GM12864 (cell line): ENCODE measurements at regions not wholly inside any gene's neighbourhood (a gene's known extent, or its start where the extent isn't known, plus 50 kb on each side); places are given as distances from the start of the nearest gene placed in this dataset.

Experiments used
- DNase-seq: peaks from one replicate; pipeline ENCODE4 v3.0.0-alpha.2; 2011; ENCODE audit warnings: low read depth
- H3K4me3 ChIP-seq: 2 replicates; pipeline ENCODE4 v1.5.1; 2011; ENCODE audit warnings: mild to moderate bottlenecking, low read depth, low read length, control low read depth
- TF ChIP-seq, protein P1 (sequence below): IDR thresholded peaks from 2 replicates; pipeline ENCODE4 v1.5.1; 2011; ENCODE audit warnings: low read depth, mild to moderate bottlenecking, moderate library complexity, low read length, control low read depth, inconsistent platforms; ENCODE audit errors: missing control alignments

DNA sequence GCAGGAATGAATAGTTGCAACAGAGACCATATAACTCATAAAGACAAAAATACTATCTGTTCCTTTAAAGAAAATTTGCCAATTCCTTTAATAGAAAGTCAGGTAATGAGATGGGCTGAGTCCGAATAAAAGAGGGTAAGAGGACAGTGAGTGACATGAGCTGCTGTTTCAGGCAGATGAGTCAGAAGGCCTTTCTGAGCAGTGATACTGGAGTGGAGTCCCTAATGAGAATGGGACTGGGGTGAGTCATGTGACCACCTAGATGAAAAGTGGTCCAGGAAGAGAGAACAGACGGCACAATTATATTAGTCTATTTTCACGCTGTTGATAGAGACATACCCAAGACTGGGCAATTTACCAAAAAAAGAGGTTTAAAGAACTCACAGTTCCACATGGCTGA, 393.7 kb downstream of the BCL11B start:
- TF ChIP-seq, protein P1, sequence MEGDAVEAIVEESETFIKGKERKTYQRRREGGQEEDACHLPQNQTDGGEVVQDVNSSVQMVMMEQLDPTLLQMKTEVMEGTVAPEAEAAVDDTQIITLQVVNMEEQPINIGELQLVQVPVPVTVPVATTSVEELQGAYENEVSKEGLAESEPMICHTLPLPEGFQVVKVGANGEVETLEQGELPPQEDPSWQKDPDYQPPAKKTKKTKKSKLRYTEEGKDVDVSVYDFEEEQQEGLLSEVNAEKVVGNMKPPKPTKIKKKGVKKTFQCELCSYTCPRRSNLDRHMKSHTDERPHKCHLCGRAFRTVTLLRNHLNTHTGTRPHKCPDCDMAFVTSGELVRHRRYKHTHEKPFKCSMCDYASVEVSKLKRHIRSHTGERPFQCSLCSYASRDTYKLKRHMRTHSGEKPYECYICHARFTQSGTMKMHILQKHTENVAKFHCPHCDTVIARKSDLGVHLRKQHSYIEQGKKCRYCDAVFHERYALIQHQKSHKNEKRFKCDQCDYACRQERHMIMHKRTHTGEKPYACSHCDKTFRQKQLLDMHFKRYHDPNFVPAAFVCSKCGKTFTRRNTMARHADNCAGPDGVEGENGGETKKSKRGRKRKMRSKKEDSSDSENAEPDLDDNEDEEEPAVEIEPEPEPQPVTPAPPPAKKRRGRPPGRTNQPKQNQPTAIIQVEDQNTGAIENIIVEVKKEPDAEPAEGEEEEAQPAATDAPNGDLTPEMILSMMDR = no peak
- H3K4me3 ChIP-seq = no peak overlapping the region
- DNase-seq = no peak

DNA sequence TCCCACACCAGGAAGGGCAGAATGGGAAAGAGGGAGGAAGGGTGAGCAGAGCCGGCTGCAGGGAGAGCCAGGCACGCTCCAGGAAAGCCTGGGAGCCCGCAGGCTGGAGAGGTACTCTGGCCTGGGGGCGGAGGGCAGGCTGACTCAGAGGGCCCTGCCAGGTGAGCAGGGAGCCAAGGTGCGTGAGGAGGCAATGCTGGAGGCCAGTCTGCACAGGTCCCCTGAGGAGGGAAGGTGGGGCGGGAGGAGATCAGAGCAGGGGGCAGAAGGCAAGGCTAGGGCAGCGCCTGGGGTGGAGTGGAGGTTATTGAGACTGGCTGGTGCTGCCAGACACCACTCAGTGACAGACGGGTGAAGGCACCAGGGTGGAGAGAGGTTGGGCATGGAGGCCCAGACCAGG, 385.0 kb downstream of the BCL11B start:
- no peak overlapping the region for H3K4me3 ChIP-seq
- DNase-seq = no peak
- TF ChIP-seq, protein P1 = no peak

DNA sequence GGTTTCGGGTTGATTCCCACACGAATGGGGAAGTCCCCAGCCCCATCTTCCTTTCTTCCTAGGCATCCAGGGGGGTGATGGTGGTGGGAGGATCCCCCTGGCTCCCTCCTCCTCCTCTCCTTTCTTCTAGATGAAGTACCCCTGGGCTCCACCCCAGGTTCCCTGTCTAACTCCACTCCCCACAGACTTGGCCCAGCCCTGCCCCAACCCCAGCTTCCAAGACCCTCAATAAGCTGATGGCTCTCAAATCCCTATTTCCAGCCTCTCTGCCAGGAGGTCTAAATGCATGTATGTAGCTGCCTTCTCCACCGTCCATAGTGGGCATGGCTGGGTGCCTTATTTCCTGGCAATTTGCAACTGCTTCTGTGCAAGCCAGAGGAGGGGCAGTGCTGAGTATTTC, 383.7 kb downstream of the BCL11B start:
- DNase-seq = no peak
- H3K4me3 ChIP-seq = no peak overlapping the region
- TF ChIP-seq, protein P1 = no peak

DNA sequence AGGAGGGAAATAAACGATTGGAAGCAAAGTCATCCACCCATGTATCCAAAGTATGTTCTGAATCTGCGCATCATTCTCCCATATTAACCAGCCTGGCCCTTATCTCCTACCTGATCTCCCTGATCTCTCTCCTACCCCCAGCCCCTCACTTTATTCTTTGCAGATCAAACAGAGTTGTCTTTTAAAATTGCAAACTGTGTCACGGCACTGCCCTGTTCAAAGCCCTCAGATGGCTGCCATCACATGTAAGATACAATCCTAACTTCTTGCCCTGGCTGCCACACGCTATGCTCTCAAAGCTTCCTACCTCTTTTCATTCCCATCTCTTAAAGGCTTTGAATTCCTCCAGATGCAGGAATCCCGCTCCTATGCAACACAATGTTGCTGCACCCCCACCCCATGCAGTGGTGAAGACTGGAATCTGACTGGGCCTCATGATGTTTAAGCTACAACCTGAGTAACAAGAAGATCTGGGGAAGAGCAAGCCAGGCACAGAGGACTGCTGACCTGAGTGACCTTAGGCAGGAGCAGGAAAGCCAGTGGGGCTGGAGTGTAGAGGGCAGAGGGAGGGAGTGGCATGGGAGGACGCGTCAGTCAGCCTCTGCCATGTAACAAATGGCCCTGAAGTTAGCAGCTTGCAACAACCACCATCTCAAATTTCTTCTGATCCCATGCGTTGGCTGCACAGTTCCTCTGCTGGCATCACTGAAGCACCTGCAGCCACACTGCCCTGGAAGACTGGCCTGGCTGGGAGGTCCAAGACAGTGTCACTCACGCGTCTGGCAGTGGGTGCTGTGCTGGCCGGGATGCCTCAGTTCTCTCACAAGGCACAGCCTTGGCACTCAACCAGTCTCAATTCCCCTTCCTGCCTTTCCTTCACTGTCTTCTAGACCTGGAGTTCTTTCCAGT, 382.8 kb downstream of the BCL11B start:
- TF ChIP-seq, protein P1 = no peak
- DNase-seq = no peak
- no peak overlapping the region for H3K4me3 ChIP-seq

DNA sequence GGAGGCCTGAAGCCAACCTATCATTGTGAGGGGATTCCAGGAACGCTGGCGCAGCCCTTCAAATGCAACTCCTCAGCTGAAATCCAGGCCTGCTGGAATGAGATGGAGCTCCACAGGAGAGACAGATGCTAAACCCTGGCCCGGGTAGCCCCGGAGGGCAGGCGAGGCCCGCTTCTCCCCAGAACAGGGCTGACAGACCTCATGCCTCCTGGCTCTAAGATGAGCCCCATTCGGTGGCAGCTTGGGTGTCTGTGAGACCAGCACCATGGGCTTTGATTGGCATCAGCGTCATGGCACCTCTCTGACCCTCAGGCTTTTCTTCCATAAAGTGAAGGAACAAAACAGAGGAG, 382.2 kb downstream of the BCL11B start:
- TF ChIP-seq, protein P1 = no peak
- no peak for DNase-seq
- no peak overlapping the region for H3K4me3 ChIP-seq

DNA sequence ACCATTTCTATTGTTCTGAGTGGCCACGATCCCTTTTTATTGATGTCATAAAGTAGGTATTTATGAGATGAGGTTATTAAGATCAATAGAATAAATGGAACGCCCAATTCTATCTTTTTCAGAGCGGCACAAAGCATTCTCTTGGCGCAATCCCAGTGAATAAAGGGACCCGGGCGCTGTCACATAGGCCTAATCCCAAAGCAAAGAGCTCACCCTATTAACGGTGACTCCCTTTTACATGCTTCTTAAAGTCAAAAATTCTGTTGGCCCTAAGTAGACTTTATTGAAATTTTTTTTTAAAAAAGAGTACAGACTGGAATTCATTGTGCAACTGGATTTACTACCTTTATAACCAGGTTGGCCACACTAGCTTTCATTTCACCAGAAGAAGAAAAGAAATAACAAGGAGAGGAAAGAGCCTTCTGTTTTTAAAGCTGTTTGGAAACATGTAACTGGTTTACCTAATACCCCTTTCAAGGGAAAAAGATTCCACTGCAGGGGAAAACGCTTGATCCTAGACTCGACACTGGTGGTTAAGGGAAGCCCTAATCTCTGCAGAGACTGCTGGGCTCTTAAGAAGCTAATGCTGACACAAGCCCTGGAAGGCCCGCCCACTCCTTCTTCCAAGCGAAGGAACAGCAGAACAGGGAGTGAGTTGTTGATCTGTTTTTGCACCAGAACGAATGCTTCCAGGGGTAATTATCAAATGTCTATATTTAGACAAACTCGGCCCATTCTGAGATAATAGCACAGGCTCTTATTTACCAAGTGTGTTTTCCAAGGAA, 381.2 kb downstream of the BCL11B start:
- TF ChIP-seq, protein P1 = no peak
- no peak overlapping the region for H3K4me3 ChIP-seq
- DNase-seq = no peak
